ENCODE measurements at regions not wholly inside any gene's neighbourhood (a gene's known extent, or its start where the extent isn't known, plus 50 kb on each side); places are given as distances from the start of the nearest gene placed in this dataset.

DNA sequence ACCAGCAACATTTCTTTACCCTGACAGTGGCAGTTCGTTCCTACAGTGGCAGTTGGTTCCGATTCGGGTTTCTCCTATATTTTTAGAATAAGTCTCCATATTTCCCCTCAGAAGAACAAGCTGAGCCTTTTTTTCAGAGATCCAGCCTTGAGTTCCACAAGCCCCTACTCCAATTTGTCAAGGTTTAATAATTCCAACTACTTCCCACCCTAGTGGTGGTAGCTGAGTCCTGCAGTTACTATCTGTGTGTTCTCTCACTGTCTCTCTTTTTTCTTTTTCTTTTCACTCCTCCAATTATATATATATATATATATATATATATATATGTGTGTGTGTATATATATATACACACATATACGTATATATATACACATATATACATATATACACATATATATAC, 1347.3 kb downstream of the PCDH9 start:
- no peak for DNase-seq (ENCODE audit: extremely low read depth, low read depth)
- TF ChIP-seq, protein P1, sequence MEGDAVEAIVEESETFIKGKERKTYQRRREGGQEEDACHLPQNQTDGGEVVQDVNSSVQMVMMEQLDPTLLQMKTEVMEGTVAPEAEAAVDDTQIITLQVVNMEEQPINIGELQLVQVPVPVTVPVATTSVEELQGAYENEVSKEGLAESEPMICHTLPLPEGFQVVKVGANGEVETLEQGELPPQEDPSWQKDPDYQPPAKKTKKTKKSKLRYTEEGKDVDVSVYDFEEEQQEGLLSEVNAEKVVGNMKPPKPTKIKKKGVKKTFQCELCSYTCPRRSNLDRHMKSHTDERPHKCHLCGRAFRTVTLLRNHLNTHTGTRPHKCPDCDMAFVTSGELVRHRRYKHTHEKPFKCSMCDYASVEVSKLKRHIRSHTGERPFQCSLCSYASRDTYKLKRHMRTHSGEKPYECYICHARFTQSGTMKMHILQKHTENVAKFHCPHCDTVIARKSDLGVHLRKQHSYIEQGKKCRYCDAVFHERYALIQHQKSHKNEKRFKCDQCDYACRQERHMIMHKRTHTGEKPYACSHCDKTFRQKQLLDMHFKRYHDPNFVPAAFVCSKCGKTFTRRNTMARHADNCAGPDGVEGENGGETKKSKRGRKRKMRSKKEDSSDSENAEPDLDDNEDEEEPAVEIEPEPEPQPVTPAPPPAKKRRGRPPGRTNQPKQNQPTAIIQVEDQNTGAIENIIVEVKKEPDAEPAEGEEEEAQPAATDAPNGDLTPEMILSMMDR (IDR thresholded peaks at IDR 0.05; ENCODE audit: low read depth, low read length), result no peak; the same call in 1 of the 2 replicates

GRCh38 chr13:65881561-65882155, 1348.5 kb downstream of the PCDH9 start:
- TF ChIP-seq, protein P1 (IDR thresholded peaks at IDR 0.05; ENCODE audit: low read depth, low read length), result no peak
- no peak for DNase-seq (ENCODE audit: extremely low read depth, low read depth)

- TF ChIP-seq, protein P1 (IDR thresholded peaks at IDR 0.05; ENCODE audit: low read depth, low read length), result no peak
- no peak for DNase-seq (ENCODE audit: extremely low read depth, low read depth)
Observed at GRCh38 chr13:65875031-65875430, 1355.1 kb downstream of the PCDH9 start.

DNA sequence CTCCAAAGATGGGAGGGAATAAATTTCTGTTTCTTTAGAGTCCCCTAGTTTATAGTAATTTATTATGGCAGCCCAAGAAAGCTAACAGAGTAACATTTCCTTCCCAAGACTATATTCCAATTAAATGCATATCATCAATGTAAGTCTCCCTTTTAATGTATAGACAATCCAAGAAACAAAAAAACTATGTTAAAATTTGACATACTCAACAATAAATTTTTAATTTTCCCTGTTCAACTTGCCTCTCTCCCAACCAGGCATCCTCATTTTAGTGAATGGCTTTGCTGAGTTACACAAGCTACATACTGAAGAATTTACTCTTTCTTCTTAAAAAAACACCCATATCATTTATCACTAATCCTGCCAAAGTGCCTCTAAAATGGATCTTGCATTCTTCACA, 1357.7 kb downstream of the PCDH9 start:
- DNase-seq (ENCODE audit: extremely low read depth, low read depth), result no peak
- TF ChIP-seq, protein P1 (IDR thresholded peaks at IDR 0.05; ENCODE audit: low read depth, low read length), result no peak

GRCh38 chr13:65868884-65869283, 1361.3 kb downstream of the PCDH9 start:
- TF ChIP-seq, protein P1 (IDR thresholded peaks at IDR 0.05; ENCODE audit: low read depth, low read length), result no peak
- no peak for DNase-seq (ENCODE audit: extremely low read depth, low read depth)

- TF ChIP-seq, protein P1 (IDR thresholded peaks at IDR 0.05; ENCODE audit: low read depth, low read length), result no peak
- DNase-seq (ENCODE audit: extremely low read depth, low read depth), result no peak
Observed at GRCh38 chr13:65868099-65868498, 1362.0 kb downstream of the PCDH9 start.

GRCh38 chr13:65866138-65866537, 1364.0 kb downstream of the PCDH9 start:
- DNase-seq (ENCODE audit: extremely low read depth, low read depth), result no peak
- TF ChIP-seq, protein P1 (IDR thresholded peaks at IDR 0.05; ENCODE audit: low read depth, low read length), result no peak

Data from AG09319 (cell line).